Ovary (tissue), 7 donors: ENCODE measurements at regions not wholly inside any gene's neighbourhood (a gene's known extent, or its start where the extent isn't known, plus 50 kb on each side); places are given as distances from the start of the nearest gene placed in this dataset.

ENCODE experiments used
- DNase-seq, 5 donors: peaks; one replicate each; pipeline ENCODE4 v3.0.0-alpha.2; 2019 to 2020
- H3K27ac ChIP-seq, 2 donors: fragments of 200-600 bp; one replicate each; pipeline versions ENCODE4 v1.5.1 to v1.8.0; 2019 to 2022
- H3K27me3 ChIP-seq: fragments of 200-600 bp; one replicate; pipeline ENCODE4 v1.8.0; 2022
- H3K36me3 ChIP-seq: fragments of 200-600 bp; sonication (generic); one replicate; pipeline ENCODE4 v1.5.1; 2019
- H3K4me1 ChIP-seq: one replicate; pipeline ENCODE4 v1.8.1; 2013; ENCODE audit warnings: mild to moderate bottlenecking, moderate library complexity; ENCODE audit not compliant: insufficient read depth
- H3K4me3 ChIP-seq: fragments of 200-600 bp; sonication (generic); one replicate; pipeline ENCODE4 v1.5.1; 2017
- H3K9me3 ChIP-seq, 2 donors: fragments of 200-600 bp in 1 of 2; sonication (generic) in 1 of 2; one replicate each; pipeline versions ENCODE4 v1.5.1 to v1.8.1; 2013 to 2019; ENCODE audit warnings: mild to moderate bottlenecking in 1 of 2, moderate library complexity in 1 of 2
- EP300 ChIP-seq: sonication (generic); formaldehyde crosslinking; IDR thresholded peaks from one replicate; pipeline ENCODE4 v1.6.1; 2017; ENCODE audit warnings: antibody characterized with exemption
- POLR2A ChIP-seq: fragments of 450-650 bp; IDR thresholded peaks from one replicate; pipeline ENCODE4 v1.6.1; 2017; ENCODE audit warnings: antibody characterized with exemption, mild to moderate bottlenecking, moderate library complexity
- WGBS, 3 donors: extraction: QIAGEN DNeasy Blood & Tissue Kit in 1 of 3; methylation state at CpG; one replicate each; pipeline versions ENCODE4 v1.1.5 to v1.1.7; 2013 to 2017; 5-methylcytosine and 5-hydroxymethylcytosine counted together
- intact Hi-C, 4 donors: fragments of 100-400 bp; cut with DNase I; formaldehyde crosslinking; loops; one replicate each; pipeline versions ENCODE4 v1.11.0 to v1.15.1; 2022 to 2023
- TF ChIP-seq, protein P1 (sequence below), 3 donors: fragments of 450-650 bp in 2 of 3; fragments of 200-600 bp in 1 of 3; IDR thresholded peaks; one replicate each; pipeline versions ENCODE4 v1.5.1 to v1.8.0; 2016 to 2022; ENCODE audit warnings: antibody characterized with exemption in 3 of 3, mild to moderate bottlenecking in 1 of 3
- donor health status: DM: no; HTN: no; CAD: no; lungs with moderate emphysema.
- donor health status: DM: no; HTN: no; CAD: no.
- donor health status: Bipolar disorder and iron deficiency.
- donor health status: DM: no; HTN: no; CAD: no.
- donor health status: DM: yes; HTN: yes; CAD: no.

DNA sequence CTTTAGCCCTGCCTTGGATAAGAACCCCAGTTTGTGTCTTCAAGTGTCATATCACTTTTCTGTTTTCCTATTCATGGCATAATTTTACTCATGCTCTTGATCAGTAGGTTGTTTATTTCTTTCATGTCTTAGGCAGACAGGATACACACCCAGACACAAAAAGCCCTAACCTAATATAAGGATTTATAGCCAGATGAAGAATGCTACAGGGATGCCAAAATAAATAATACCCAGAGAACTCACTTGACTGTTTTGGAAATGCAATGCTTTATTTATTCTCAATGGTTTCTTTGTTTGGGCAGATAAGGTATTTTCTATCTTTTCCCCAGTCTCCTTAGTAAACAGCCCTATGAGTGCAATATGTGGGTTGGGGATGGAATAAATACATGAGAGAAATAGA is 424.0 kb upstream of the PDZRN3 start:
- Histone ChIP-seq H3K9me3 (no peaks in the 10 kb centered on the region), H3K4me1 (no peaks in the 10 kb centered on the region), H3K27me3 (no peaks in the 10 kb centered on the region), H3K36me3 (no peaks in the 10 kb centered on the region), H3K27ac (no peak overlapping the region), H3K4me3 (no peak overlapping the region)
- no peak for DNase-seq
- intact Hi-C loops = no loop called here
- TF ChIP-seq EP300 (no peak), POLR2A (no peak)
- TF ChIP-seq, protein P1, sequence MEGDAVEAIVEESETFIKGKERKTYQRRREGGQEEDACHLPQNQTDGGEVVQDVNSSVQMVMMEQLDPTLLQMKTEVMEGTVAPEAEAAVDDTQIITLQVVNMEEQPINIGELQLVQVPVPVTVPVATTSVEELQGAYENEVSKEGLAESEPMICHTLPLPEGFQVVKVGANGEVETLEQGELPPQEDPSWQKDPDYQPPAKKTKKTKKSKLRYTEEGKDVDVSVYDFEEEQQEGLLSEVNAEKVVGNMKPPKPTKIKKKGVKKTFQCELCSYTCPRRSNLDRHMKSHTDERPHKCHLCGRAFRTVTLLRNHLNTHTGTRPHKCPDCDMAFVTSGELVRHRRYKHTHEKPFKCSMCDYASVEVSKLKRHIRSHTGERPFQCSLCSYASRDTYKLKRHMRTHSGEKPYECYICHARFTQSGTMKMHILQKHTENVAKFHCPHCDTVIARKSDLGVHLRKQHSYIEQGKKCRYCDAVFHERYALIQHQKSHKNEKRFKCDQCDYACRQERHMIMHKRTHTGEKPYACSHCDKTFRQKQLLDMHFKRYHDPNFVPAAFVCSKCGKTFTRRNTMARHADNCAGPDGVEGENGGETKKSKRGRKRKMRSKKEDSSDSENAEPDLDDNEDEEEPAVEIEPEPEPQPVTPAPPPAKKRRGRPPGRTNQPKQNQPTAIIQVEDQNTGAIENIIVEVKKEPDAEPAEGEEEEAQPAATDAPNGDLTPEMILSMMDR (IDR thresholded peaks at IDR 0.05) = no peak

DNA sequence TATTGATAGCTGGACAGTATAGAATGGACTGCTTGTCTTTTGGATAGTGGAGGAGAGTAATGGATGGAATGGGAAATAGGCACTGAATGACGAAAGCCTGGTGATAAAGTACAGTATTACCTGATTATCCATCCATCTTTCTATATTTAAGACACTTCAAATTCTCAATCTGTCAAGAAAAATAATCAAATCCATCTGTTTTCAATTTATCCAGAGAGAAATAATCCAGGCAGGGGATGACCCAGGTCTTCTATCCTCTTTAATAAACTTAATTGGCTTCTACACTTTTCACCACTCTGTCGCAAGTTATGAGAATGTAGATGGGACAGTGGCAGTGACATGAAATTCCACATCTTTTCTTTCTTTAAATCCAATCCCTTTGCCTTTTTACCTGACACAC is 420.3 kb upstream of the PDZRN3 start:
- H3K4me3 ChIP-seq = no peak overlapping the region
- TF ChIP-seq POLR2A (no peak), EP300 (no peak)
- TF ChIP-seq, protein P1 (IDR thresholded peaks at IDR 0.05) = no peak
- no peaks in the 10 kb centered on the region for H3K27me3 ChIP-seq
- intact Hi-C loops = no loop called here
- no peak for DNase-seq
- H3K27ac ChIP-seq = no peak overlapping the region
- no peaks in the 10 kb centered on the region for H3K9me3 ChIP-seq
- no peaks in the 10 kb centered on the region for H3K4me1 ChIP-seq
- H3K36me3 ChIP-seq = no peaks in the 10 kb centered on the region
- 92 to 99% (median 98%) methylated on average over 2 of the region's 2 CpGs for WGBS, 3 donors

DNA sequence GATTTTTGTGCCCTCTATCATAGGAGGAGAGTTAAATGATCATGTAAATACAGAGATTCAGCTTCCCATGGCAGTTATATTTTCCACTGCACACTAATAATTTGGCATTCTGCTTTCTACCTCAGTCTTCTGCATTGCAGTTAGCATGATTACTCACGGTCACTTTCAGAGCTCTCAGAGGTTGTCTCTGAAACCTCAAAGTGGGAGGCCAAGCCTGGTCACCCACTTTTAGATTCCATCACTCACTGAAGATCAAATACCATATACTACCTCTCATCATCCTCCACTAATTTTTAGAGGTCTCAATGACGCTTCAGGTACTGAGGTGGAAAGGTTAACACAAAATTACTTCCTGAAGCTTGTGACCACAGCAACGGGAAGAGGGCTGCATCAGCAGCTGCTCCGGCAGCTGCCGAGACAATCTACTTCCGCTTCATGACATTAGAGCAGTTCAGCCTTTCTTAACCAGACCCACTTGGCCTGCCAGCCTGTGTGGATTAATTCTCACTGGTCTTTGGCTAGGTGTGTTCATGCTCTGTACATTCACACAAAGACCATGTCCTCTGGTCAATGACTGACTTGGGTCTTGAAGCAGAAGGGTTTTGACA is 416.4 kb upstream of the PDZRN3 start:
- Histone ChIP-seq H3K4me3 (no peak overlapping the region), H3K9me3 (no peaks in the 10 kb centered on the region), H3K27me3 (no peaks in the 10 kb centered on the region), H3K27ac (no peak overlapping the region), H3K36me3 (no peaks in the 10 kb centered on the region), H3K4me1 (peaks cover 2% of the 10 kb centered on the region)
- intact Hi-C loops = no loop called here
- TF ChIP-seq POLR2A = no peak
- DNase-seq = no peak
- WGBS, 3 donors = 48 to 75% (median 61%) methylated on average over 6 of the region's 6 CpGs

DNA sequence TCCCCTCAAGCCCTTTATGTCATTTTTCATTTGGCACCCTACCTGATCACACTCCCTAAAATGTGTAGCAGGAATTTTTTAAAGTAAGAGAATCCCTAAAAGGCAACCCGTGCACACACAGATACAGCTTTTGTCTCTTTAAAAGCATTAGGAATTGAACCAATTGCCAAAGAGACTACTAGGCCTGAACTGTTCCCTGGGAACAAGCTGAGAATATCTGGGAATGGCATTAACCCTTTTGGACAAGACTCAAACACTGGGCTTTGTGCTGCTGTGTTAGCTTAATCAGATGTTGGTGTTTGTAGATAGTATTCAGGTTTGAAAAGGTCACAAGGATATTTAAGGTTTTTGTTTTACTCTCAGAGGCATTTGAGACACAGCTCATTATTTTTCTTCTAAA is 414.4 kb upstream of the PDZRN3 start:
- no peak overlapping the region for H3K27ac ChIP-seq
- H3K27me3 ChIP-seq = no peaks in the 10 kb centered on the region
- WGBS, 3 donors = 19 to 32% (median 24%) methylated on average over 1 of the region's 1 CpG
- DNase-seq = no peak
- no peak overlapping the region for H3K4me3 ChIP-seq
- peaks cover 2% of the 10 kb centered on the region for H3K4me1 ChIP-seq
- H3K36me3 ChIP-seq = no peaks in the 10 kb centered on the region
- no peaks in the 10 kb centered on the region for H3K9me3 ChIP-seq
- TF ChIP-seq, protein P1 (IDR thresholded peaks at IDR 0.05) = no peak
- TF ChIP-seq POLR2A (no peak), EP300 (no peak)
- intact Hi-C loops = no loop called here

DNA sequence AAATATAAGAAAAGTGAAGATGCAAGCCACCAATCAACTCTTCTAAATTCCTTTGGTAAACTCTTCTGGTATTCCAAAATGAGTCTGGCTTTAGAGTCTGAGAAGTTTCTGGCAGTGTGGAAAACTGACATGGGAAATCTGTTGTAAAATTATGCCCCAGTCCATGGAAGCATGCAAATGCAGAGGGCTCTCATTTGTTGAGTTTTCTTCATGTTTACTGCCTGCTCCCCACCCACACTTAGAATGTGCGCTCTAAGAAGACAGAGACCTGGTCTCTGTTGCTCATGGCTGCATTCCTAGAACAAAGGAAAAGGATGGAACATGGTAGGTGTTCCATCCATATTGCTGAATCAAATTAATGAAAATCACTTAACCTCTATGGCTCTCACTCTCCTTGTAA is 411.8 kb upstream of the PDZRN3 start:
- no peaks in the 10 kb centered on the region for H3K9me3 ChIP-seq
- WGBS, 3 donors = 0% methylated on average over 1 of the region's 1 CpG
- no peak for DNase-seq
- H3K27ac ChIP-seq = no peak overlapping the region
- TF ChIP-seq POLR2A (no peak), EP300 (no peak)
- TF ChIP-seq, protein P1 (IDR thresholded peaks at IDR 0.05) = no peak
- no peak overlapping the region for H3K4me3 ChIP-seq
- intact Hi-C loops = no loop called here
- H3K27me3 ChIP-seq = no peaks in the 10 kb centered on the region
- H3K36me3 ChIP-seq = no peaks in the 10 kb centered on the region
- H3K4me1 ChIP-seq = peaks cover 2% of the 10 kb centered on the region
